ENCODE measurements at regions not wholly inside any gene's neighbourhood (a gene's known extent, or its start where the extent isn't known, plus 50 kb on each side); places are given as distances from the start of the nearest gene placed in this dataset.
A peak's percentile ranks its signal among the peaks of the same experiment; 100 is the strongest.

- Mint-ChIP-seq H3K4me3 (no peak overlapping the region), H3K4me1 (peaks cover 7 to 9% of the 10 kb centered on the region in 2 donors), H3K36me3 (peaks cover 0 to 3% of the 10 kb centered on the region in 2 donors), H3K27me3 (no peaks in the 10 kb centered on the region), H3K9me3 (peaks cover 6 to 13% of the 10 kb centered on the region in 2 donors), H3K27ac (no peak overlapping the region)
- ATAC-seq (replicated peaks) = no peak
- no peak for DNase-seq
Observed at GRCh38 chr3:59300733-59301132, 250.9 kb upstream of the CFAP20DC start.

DNA sequence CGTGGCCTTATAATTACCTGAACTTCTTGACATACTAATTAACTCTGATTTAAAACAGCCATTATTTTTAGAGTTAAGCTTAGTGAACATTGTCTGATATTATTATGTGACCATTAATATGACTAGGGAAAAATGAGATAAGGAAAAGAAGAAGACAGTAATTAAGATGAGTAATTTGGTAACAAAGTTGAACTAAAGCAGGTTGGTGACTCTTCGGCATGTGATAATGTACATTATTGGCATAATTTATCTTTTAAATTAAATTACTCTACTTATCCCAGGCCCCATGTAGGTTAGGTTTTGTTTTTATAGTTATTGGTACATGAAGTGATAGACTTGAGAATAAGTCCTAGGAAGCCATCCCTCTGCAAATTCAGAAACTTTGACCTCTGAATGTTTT is 249.7 kb upstream of the CFAP20DC start:
- no peak for ATAC-seq (replicated peaks)
- peaks cover 4 to 7% of the 10 kb centered on the region in 2 donors for H3K36me3 Mint-ChIP-seq
- H3K4me3 Mint-ChIP-seq = no peak overlapping the region
- H3K4me1 Mint-ChIP-seq = peaks cover 7 to 9% of the 10 kb centered on the region in 2 donors
- H3K9me3 Mint-ChIP-seq = peaks cover 12 to 17% of the 10 kb centered on the region in 2 donors
- H3K27me3 Mint-ChIP-seq = no peaks in the 10 kb centered on the region
- H3K27ac Mint-ChIP-seq = no peak overlapping the region
- DNase-seq = no peak

DNA sequence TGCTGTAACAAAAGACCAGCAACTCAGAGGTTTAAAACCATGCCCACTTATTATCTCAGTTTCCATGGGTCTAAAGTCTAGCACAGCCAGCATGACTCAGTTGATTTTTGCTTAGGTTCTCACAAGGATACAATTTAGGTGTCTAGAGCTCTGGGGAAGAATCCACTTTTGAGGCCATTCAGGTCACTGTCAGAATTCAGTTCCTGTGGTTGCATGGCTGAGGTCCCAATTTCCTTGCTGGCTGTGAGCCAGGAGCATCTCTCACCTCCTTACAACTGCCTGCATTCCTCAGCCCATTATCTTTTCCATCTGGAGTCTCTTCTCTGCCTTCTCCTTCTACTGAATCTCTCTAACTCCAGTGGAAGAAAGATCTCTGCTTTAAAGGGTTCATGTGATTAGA is 240.5 kb upstream of the CFAP20DC start:
- H3K9me3 Mint-ChIP-seq = peaks cover 15 to 20% of the 10 kb centered on the region in 2 donors
- ATAC-seq (replicated peaks) = no peak
- H3K27ac Mint-ChIP-seq = no peak overlapping the region

DNA sequence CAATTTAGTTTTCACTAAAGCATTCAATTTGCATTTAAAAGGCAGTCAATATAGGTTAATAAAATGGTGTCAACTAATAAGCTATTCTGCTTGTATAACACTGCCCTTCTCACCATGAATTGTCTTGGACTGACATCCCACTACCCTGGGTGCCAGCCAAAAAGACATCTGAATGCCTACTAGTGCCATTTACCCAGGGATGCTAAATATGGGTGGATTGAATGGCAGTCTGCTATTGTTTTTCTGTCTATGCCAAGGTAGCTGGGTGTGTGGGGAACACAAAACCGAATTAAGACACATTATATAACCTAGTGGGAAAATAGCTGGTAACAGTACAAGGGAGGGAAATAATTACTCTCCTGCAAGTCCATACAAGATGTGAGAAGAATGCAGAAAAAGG is 240.0 kb upstream of the CFAP20DC start:
- Mint-ChIP-seq H3K36me3 (peaks cover 0 to 4% of the 10 kb centered on the region in 2 donors), H3K9me3 (peaks cover 12 to 18% of the 10 kb centered on the region in 2 donors), H3K4me3 (no peak overlapping the region), H3K27me3 (no peaks in the 10 kb centered on the region), H3K4me1 (no peaks in the 10 kb centered on the region), H3K27ac (no peak overlapping the region)
- ATAC-seq (replicated peaks) (no peak), DNase-seq (no peak)

More for the DNA sequence above, 240.5 kb upstream of the CFAP20DC start:
- Mint-ChIP-seq H3K36me3 (peaks cover 3 to 5% of the 10 kb centered on the region in 2 donors), H3K4me3 (no peak overlapping the region), H3K27me3 (no peaks in the 10 kb centered on the region), H3K4me1 (no peaks in the 10 kb centered on the region)
- DNase-seq = no peak

DNA sequence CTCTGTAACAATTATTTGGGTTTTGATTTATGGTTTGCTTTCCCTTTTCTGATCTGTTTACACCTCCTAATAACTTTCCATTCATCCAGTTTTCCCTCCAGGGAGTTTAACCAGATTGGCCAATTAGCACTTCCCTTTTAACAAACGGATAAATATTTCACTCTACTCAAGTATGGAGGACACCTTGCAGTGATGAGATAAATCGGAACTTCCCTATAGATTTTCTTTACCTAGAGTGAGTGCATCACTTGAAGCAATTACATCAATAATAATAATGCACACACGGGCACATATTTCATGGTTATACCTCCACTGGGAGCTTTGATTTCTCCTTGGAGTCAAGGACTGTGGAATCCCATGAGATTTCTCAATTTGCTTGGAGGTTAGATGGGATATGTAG is 239.1 kb upstream of the CFAP20DC start:
- H3K27ac Mint-ChIP-seq = no peak overlapping the region
- DNase-seq (no peak), ATAC-seq (replicated peaks) (no peak)
- no peaks in the 10 kb centered on the region for H3K27me3 Mint-ChIP-seq
- peaks cover 0 to 4% of the 10 kb centered on the region in 2 donors for H3K36me3 Mint-ChIP-seq
- no peaks in the 10 kb centered on the region for H3K4me1 Mint-ChIP-seq
- H3K4me3 Mint-ChIP-seq = no peak overlapping the region
- peaks cover 10 to 12% of the 10 kb centered on the region in 2 donors for H3K9me3 Mint-ChIP-seq

DNA sequence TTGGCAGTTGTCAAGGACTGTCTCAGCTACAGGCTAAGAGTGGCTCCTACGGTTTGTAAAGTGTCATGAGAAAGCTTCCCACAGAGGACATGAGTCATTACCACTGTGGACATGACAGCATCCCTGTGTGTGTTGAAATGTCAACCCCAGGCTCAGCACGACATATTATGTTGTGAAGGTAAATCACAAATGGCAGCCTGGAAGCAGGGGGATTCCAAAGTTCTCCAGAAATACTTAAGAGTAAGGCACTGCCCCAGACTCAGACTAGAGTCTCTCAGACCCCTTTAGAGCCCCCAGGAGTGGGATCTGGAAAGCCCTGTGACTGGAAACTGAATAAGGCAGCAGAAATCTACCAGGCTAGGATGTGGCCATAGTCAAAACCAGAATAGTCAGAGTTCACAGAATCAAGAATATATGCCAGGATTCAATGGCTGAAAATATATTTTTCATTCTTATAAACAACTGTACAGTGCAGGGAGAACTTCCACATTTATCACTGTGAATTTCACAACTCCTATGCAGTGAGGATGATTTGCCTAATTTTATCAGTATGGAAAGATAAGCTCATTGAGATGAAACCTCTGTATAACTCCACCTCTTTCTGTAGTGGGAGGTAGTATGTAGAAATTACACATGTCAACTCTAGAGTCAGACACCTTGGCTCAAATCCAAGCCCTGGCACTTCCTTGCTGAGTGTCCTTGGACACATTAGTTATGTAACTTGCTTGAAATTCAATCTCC is 237.1 kb upstream of the CFAP20DC start:
- no peaks in the 10 kb centered on the region for H3K36me3 Mint-ChIP-seq
- H3K4me1 Mint-ChIP-seq = no peaks in the 10 kb centered on the region
- peak in 1 of 2 donors; percentile 69 for ATAC-seq (replicated peaks)
- no peaks in the 10 kb centered on the region for H3K27me3 Mint-ChIP-seq
- no peak overlapping the region for H3K27ac Mint-ChIP-seq
- H3K9me3 Mint-ChIP-seq = no peaks in the 10 kb centered on the region
- no peak for DNase-seq
- no peak overlapping the region for H3K4me3 Mint-ChIP-seq

DNA sequence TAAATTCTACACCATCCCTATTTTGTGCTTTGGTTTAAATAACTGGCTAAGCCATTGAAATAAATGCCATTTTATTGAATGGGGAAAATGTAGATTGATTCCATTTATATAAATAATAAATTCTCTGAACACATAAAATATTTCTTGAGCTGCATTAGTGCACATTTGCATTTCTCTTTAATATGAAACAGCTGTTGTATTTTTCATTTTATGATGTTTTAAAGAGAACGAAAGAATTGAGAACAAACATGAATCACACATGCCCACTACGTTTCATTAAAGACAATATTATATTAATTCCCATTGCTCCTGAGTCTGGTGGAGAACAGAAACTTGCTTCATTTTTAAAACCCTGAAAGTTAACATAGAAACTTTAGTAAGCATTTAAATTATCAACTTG is 235.7 kb upstream of the CFAP20DC start:
- ATAC-seq (replicated peaks) = no peak
- no peaks in the 10 kb centered on the region for H3K4me1 Mint-ChIP-seq
- no peaks in the 10 kb centered on the region for H3K9me3 Mint-ChIP-seq
- H3K27me3 Mint-ChIP-seq = no peaks in the 10 kb centered on the region
- DNase-seq = no peak
- no peaks in the 10 kb centered on the region for H3K36me3 Mint-ChIP-seq
- H3K4me3 Mint-ChIP-seq = no peak overlapping the region
- no peak overlapping the region for H3K27ac Mint-ChIP-seq

DNA sequence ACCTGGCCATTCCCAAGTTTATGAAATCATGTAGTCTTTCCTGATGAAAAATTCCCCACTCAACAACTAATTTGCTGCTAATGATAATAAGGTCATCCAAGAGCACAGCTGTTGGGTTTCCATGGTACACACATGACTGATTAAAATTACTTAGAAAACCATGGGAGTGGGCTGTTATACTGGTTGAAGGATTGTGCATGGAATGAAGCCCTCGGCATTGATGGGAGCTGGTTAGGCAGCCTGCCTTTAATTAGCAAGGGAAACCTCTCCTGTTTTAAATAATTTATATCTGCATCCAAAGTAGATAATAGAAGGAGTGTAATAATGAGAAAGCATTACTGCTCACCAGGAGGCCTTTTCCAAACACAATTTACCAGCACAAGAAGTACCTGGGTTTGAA is 235.1 kb upstream of the CFAP20DC start:
- DNase-seq = no peak
- ATAC-seq (replicated peaks) = no peak
- H3K27me3 Mint-ChIP-seq = no peaks in the 10 kb centered on the region
- no peaks in the 10 kb centered on the region for H3K36me3 Mint-ChIP-seq
- no peaks in the 10 kb centered on the region for H3K9me3 Mint-ChIP-seq
- no peak overlapping the region for H3K27ac Mint-ChIP-seq
- no peaks in the 10 kb centered on the region for H3K4me1 Mint-ChIP-seq
- no peak overlapping the region for H3K4me3 Mint-ChIP-seq

GRCh38 chr3:59280113-59280512 is 230.3 kb upstream of the CFAP20DC start:
- ATAC-seq (replicated peaks) = no peak
- H3K27ac Mint-ChIP-seq = no peak overlapping the region
- no peak overlapping the region for H3K4me3 Mint-ChIP-seq
- H3K27me3 Mint-ChIP-seq = no peaks in the 10 kb centered on the region
- H3K36me3 Mint-ChIP-seq = no peaks in the 10 kb centered on the region
- DNase-seq = no peak
- no peaks in the 10 kb centered on the region for H3K4me1 Mint-ChIP-seq
- H3K9me3 Mint-ChIP-seq = no peaks in the 10 kb centered on the region

DNA sequence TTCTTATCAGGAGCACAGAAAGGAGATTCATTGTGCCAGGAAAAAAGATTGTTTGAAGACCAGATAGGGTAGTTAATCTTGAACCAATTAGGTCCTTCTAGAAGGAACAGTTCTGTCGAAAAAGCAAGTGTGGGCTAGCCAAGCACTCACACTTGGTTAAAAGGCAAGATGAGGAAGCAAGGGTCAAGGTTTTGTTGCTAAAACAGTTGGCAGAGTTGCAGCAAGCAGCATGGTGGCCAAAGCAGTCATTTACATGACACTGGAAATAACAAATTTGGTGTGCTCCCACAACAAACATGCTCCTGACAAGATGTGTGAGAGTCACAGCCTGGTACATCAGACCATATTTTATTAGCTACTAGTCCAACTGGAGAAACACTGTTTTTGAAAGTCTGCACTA is 228.0 kb upstream of the CFAP20DC start:
- no peaks in the 10 kb centered on the region for H3K27me3 Mint-ChIP-seq
- ATAC-seq (replicated peaks) (no peak), DNase-seq (no peak)
- no peaks in the 10 kb centered on the region for H3K4me1 Mint-ChIP-seq
- no peak overlapping the region for H3K27ac Mint-ChIP-seq
- H3K9me3 Mint-ChIP-seq = no peaks in the 10 kb centered on the region
- no peaks in the 10 kb centered on the region for H3K36me3 Mint-ChIP-seq
- no peak overlapping the region for H3K4me3 Mint-ChIP-seq

DNA sequence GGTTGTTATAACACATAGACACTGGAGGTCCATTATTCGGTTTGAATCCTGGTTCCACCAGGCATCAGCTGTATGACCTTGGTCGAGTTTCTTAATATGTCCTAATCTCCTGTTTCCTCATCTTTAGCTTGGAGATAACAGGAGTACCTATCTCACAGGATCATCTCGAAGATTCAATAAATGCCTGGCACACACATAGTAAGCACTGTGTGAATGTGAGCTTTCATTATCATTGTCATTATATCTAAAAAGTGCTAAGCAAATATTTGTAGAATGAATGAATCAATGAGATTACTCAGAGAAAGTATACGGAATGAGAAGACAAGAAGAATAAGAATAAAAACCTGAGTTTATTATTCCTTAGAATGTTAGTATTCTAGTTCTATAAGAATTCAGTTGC is 227.4 kb upstream of the CFAP20DC start:
- H3K4me1 Mint-ChIP-seq = no peaks in the 10 kb centered on the region
- H3K9me3 Mint-ChIP-seq = no peaks in the 10 kb centered on the region
- DNase-seq = no peak
- no peak for ATAC-seq (replicated peaks)
- H3K27ac Mint-ChIP-seq = no peak overlapping the region
- no peaks in the 10 kb centered on the region for H3K27me3 Mint-ChIP-seq
- H3K4me3 Mint-ChIP-seq = no peak overlapping the region
- H3K36me3 Mint-ChIP-seq = no peaks in the 10 kb centered on the region

- H3K27ac Mint-ChIP-seq = no peak overlapping the region
- ATAC-seq (replicated peaks) = no peak
- H3K4me1 Mint-ChIP-seq = no peaks in the 10 kb centered on the region
- no peak overlapping the region for H3K4me3 Mint-ChIP-seq
- no peak for DNase-seq
- no peaks in the 10 kb centered on the region for H3K27me3 Mint-ChIP-seq
- no peaks in the 10 kb centered on the region for H3K36me3 Mint-ChIP-seq
- H3K9me3 Mint-ChIP-seq = no peaks in the 10 kb centered on the region
Observed at GRCh38 chr3:59273976-59274375, 224.2 kb upstream of the CFAP20DC start.

DNA sequence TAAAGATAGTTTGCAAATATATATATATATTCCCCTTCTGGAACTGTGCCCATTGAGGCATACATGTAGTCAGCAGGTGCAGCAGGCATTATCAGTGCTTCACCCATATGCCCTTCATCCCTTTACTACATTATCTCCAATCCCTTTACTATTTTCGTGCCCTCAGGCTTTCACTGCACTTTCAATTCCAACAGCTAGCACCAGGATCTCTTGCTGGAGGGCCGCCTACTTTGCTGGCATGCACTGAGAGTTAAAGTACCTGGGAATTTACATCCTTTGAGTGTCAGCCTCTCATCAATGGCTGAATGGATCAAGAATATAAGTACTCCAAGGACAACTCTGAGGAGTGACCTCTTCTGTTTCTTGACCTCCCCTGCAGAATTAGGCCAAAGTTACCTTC is 222.1 kb upstream of the CFAP20DC start:
- ATAC-seq (replicated peaks) (no peak), DNase-seq (no peak)
- Mint-ChIP-seq H3K4me3 (no peak overlapping the region), H3K27me3 (no peaks in the 10 kb centered on the region), H3K4me1 (no peaks in the 10 kb centered on the region), H3K9me3 (no peaks in the 10 kb centered on the region), H3K27ac (no peak overlapping the region), H3K36me3 (no peaks in the 10 kb centered on the region)

DNA sequence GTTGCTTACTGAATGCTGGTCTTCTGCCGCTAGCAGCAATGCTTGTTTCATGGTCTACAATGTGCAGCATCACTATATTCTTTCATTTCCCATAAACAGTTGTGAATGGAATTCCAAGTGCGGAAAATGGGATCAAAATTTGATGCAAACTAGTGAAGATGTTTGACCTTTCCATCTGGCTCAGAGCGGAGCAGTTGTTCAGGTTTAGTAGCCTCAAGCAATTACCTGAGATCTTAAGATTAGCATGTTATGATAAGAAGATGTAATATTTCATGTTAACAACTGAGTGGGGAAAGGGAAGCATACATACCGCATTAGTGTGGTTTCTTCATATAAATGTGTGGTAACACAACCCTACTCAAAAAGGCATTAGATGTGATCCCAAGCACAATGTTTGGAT is 221.1 kb upstream of the CFAP20DC start:
- no peak for ATAC-seq (replicated peaks)

GRCh38 chr3:59270209-59270608 is 220.4 kb upstream of the CFAP20DC start:
- H3K27ac Mint-ChIP-seq = no peak overlapping the region
- H3K9me3 Mint-ChIP-seq = no peaks in the 10 kb centered on the region
- DNase-seq (no peak), ATAC-seq (replicated peaks) (no peak)
- H3K4me1 Mint-ChIP-seq = peaks cover 0 to 2% of the 10 kb centered on the region in 2 donors
- H3K27me3 Mint-ChIP-seq = no peaks in the 10 kb centered on the region
- no peaks in the 10 kb centered on the region for H3K36me3 Mint-ChIP-seq
- no peak overlapping the region for H3K4me3 Mint-ChIP-seq

More for the DNA sequence above, 221.1 kb upstream of the CFAP20DC start:
- Mint-ChIP-seq H3K4me3 (no peak overlapping the region), H3K36me3 (no peaks in the 10 kb centered on the region), H3K4me1 (peaks cover 0 to 2% of the 10 kb centered on the region in 2 donors), H3K27me3 (no peaks in the 10 kb centered on the region), H3K9me3 (no peaks in the 10 kb centered on the region), H3K27ac (no peak overlapping the region)
- no peak for DNase-seq

Measured in stimulated activated naive B cell treated with anti-CD40 and anti-IgM and Interleukin-4, amounts not matched to agents 10 μg/mL and 1 μg/mL and 100 μg/mL, for 72 hours (primary cell).